ENCODE measurements at regions not wholly inside any gene's neighbourhood (a gene's known extent, or its start where the extent isn't known, plus 50 kb on each side); places are given as distances from the start of the nearest gene placed in this dataset.

DNA sequence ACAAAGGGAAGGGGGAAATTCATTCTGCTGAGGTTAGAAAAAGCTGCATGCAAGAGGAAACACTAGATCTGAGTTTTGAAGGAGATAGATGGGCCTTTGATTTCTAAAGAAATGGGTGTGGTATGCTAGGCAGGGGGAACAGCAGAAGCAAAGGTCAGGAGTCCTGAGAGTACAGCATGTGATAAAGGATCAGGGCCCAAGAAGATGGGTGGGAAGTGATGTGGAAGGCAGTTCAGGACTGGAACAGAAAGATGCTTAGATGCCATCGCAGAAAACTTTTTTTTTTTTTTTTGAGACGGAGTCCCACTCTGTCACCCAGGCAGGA, 126.2 kb downstream of the ALDH8A1 start:
- no peak overlapping the region for H3K4me3 ChIP-seq (ENCODE audit: low read length)
- no peak for DNase-seq (ENCODE audit: low read depth)
- TF ChIP-seq, protein P1, sequence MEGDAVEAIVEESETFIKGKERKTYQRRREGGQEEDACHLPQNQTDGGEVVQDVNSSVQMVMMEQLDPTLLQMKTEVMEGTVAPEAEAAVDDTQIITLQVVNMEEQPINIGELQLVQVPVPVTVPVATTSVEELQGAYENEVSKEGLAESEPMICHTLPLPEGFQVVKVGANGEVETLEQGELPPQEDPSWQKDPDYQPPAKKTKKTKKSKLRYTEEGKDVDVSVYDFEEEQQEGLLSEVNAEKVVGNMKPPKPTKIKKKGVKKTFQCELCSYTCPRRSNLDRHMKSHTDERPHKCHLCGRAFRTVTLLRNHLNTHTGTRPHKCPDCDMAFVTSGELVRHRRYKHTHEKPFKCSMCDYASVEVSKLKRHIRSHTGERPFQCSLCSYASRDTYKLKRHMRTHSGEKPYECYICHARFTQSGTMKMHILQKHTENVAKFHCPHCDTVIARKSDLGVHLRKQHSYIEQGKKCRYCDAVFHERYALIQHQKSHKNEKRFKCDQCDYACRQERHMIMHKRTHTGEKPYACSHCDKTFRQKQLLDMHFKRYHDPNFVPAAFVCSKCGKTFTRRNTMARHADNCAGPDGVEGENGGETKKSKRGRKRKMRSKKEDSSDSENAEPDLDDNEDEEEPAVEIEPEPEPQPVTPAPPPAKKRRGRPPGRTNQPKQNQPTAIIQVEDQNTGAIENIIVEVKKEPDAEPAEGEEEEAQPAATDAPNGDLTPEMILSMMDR (conservative IDR thresholded peaks at IDR 0.05; ENCODE audit: low read depth, low read length), result no peak

DNA sequence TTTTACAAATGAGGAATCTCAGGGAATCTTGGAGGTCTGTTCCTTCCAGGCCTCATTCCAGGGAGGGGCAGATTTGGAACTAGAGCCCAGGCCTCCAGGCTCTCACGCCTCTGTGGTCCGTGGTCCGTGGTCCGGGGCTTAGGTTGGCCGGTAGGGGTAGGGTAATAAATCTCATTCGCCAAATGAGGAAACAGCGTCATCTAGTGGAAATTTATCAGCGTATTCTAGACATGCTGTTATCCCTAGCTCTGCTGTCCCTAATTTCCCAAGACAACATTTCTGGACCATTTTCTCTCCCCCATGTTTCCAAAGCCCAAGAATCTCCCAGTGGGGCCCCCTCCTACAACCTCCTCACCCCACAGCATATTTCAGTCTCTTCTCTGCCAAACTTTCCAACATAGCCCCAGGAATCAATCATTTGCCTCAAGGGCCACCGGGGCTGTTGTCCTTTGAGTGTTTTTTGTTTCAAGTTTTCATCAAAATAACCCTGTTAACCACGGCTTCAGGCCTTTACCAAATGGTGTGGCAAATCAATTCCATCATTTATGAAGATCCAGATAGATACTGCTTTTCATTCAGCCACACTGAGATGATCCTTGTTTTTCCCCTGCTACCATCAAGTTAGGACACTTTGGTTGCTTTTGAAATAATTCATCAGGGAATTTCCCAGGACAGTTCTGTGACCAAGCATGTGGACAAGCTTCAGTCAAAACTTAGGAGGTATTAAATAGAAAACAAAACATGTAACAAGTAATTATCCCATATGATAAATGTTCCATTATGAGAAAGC, 126.8 kb downstream of the ALDH8A1 start:
- TF ChIP-seq, protein P1 (conservative IDR thresholded peaks at IDR 0.05; ENCODE audit: low read depth, low read length), result peak; percentile 87
- peak; percentile 56 for DNase-seq (ENCODE audit: low read depth)
- no peak overlapping the region for H3K4me3 ChIP-seq (ENCODE audit: low read length)

DNA sequence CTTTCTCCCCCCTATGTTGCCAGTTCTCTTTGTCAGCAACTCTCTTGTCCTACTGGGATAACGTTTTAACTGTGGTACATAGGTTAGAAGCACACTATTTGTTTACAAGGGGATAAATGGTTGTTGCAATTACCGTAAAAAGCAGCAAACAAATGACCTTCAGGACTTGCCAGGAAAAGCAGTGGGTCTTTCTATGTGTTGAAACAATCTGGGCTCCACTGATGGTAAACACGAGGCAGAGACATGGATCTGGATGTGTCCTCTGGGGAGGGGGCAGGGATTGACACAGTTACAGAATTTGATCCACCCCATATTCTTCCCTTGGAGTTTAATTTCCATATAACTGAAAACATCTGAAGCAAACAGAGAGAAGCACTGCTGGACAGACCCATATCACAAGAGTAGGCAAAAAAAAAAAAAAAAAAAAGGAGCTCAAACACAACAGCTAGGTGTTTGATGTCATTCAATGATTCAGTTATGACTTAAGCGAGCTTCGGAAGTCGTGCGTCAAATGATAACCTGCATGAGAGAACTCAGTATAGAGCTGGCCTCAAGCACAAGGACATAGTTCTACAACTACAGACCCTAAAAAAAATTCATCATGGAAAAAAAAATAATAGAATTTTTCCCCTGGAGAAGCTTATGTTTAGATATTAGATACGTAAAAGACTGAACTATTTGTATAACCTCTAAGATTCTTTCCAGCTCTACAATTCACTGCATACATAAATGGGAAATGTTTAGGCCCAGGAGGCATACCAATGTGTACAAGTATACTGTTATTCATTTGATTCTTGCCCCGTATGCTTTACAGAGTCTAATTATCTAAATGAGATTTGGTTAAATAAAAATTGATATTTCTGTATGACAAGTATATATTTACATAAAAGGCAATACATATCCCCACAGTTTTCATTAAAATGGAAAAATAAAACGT, 127.7 kb downstream of the ALDH8A1 start:
- H3K4me3 ChIP-seq (ENCODE audit: low read length), result no peak overlapping the region
- no peak for DNase-seq (ENCODE audit: low read depth)
- TF ChIP-seq, protein P1 (conservative IDR thresholded peaks at IDR 0.05; ENCODE audit: low read depth, low read length), result no peak

DNA sequence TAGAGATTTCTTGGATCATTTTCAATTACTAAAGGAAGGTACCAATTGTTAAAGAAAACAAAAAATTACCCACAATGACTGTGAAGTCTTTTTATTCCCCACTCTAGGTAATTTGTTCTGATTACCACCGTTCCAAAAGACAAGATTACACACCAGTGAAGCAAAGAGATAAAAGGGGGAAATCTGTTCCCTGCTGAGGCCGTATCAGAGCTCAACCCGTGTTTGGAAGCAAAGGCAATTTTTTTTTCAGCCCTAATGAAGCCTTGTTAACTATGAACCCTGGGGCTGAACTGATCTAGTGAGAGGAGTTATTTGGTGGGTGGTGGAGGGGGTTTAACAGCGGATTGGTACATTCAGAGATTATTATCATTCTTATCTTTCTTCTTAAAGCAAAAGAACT, 128.5 kb downstream of the ALDH8A1 start:
- no peak overlapping the region for H3K4me3 ChIP-seq (ENCODE audit: low read length)
- TF ChIP-seq, protein P1 (conservative IDR thresholded peaks at IDR 0.05; ENCODE audit: low read depth, low read length), result no peak
- DNase-seq (ENCODE audit: low read depth), result no peak

DNA sequence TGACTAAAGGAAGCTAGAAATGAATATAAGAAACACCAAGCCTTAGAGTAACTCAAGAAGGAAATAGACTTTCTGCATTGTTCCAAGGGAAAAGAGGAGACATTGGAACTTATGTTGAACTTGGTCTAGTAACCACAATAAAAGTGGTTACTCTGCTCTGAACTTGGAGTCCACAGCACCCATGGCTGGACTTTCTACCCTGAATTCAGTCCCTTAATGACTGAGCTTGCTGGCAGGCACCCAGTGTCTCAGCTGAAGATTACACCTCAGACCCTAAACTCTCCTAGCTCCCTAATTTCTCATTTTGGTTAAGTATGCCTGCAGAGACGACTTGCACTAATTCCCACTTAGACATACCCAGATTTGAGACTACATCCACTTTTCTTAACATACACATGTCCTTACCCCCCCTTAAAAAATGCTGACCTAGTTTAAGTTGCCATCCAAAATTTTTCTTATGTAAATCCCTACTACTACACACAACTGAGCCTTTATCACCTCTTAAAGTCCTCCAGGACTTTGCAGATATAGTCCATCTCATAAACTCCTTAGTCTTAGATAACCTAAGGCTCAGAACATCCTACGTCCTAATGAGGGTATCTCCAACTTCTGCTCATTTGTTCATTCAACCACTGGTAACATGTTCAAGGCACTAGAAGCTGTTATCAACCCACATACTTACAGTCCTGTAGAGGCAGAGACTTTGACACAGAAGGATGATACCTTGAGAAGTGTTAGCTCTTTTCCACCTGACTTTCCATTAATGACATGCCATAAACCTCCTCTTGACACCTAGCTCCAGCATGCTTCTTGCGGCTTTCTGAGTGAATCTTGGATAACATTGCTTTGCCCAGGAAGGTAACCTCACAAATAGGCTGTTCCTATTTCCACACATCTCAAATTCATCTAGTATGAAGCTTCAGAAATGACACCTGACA, 129.8 kb downstream of the ALDH8A1 start:
- DNase-seq (ENCODE audit: low read depth), result no peak
- H3K4me3 ChIP-seq (ENCODE audit: low read length), result no peak overlapping the region
- TF ChIP-seq, protein P1 (conservative IDR thresholded peaks at IDR 0.05; ENCODE audit: low read depth, low read length), result no peak

DNA sequence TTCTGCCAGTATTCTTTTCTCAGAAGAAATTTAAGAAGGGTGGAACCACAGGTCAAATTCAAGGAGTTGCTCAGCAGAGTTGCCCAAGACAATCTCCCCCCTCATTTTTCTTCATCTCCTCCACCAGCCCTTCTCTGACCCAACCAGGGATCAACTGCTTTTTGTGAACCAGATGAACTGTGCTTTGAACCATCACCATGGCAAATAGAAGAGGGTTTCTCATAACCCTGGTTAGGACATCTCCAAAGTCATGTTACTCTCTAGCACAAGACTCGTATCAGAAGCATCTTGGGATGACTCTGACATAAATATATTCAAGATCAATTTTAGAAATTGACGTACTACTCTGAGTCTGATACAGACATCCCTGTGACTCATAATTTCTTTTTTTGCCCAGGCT, 130.7 kb downstream of the ALDH8A1 start:
- DNase-seq (ENCODE audit: low read depth), result no peak
- TF ChIP-seq, protein P1 (conservative IDR thresholded peaks at IDR 0.05; ENCODE audit: low read depth, low read length), result no peak
- H3K4me3 ChIP-seq (ENCODE audit: low read length), result no peak overlapping the region

All from retinal pigment epithelial cell (primary cell).